Prostate gland (tissue), 2 donors: ENCODE measurements at regions not wholly inside any gene's neighbourhood (a gene's known extent, or its start where the extent isn't known, plus 50 kb on each side); places are given as distances from the start of the nearest gene placed in this dataset.

Experiments
- POLR2A ChIP-seq: fragments of 450-650 bp; IDR thresholded peaks from one replicate; pipeline ENCODE4 v1.6.1; 2016; ENCODE audit warnings: antibody characterized with exemption, mild to moderate bottlenecking
- POLR2AphosphoS5 ChIP-seq: sonication (generic); formaldehyde crosslinking; IDR thresholded peaks from one replicate; pipeline ENCODE4 v1.6.1; 2017; ENCODE audit warnings: antibody characterized with exemption
- TF ChIP-seq, protein P1 (sequence below), 4 experiments: fragments of 200-600 bp in 2 of 4; fragments of 450-650 bp in 2 of 4; sonication (generic) in 2 of 4; IDR thresholded peaks; 1 replicate in 3 of 4; 2 replicates in 1 of 4; pipeline ENCODE4 v1.5.1; 2016 to 2019; ENCODE audit warnings: antibody characterized with exemption in 4 of 4, mild to moderate bottlenecking in 2 of 4, moderate library complexity in 2 of 4

DNA sequence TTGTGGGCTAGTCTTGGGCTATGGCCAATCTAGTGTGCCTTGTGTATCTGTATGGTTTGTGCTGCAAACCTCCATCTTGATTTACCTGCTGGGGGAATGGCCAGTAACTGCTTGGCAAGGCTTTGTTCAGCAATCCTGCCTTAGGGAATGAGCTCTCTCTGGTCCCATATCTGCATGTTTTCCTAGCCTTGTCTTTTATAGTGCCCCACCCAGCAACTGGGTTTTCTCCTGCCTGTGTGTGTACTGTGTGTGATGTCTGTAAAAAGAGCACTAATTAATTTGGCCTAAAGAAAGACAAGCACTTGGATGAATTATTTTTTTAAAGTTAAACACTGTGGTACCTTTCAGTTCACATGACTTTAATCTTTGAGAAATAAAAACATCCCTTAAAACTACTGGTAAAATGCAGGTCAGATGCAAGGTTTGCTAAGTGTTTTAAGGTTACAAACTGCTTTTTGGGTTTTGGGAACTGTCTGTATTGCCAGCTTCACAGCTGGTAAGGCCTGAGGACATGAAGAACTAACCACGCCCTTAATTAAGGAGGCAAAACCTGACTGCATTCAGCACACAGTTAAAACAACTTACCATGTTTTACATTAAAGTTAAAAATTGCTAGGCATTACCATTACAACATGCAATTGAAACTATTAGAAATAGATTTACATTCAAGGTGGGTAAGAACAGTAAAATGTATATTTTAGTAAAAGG, 1169.2 kb downstream of the OTOL1 start:
- TF ChIP-seq, protein P1, sequence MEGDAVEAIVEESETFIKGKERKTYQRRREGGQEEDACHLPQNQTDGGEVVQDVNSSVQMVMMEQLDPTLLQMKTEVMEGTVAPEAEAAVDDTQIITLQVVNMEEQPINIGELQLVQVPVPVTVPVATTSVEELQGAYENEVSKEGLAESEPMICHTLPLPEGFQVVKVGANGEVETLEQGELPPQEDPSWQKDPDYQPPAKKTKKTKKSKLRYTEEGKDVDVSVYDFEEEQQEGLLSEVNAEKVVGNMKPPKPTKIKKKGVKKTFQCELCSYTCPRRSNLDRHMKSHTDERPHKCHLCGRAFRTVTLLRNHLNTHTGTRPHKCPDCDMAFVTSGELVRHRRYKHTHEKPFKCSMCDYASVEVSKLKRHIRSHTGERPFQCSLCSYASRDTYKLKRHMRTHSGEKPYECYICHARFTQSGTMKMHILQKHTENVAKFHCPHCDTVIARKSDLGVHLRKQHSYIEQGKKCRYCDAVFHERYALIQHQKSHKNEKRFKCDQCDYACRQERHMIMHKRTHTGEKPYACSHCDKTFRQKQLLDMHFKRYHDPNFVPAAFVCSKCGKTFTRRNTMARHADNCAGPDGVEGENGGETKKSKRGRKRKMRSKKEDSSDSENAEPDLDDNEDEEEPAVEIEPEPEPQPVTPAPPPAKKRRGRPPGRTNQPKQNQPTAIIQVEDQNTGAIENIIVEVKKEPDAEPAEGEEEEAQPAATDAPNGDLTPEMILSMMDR (IDR thresholded peaks at IDR 0.05): no peak
- TF ChIP-seq POLR2AphosphoS5 (no peak), POLR2A (no peak)
